Esophagus (tissue), 2 donors: ENCODE measurements at regions not wholly inside any gene's neighbourhood (a gene's known extent, or its start where the extent isn't known, plus 50 kb on each side); places are given as distances from the start of the nearest gene placed in this dataset.

Source experiments
- H3K27ac ChIP-seq, 2 donors: one replicate each; pipeline ENCODE4 v1.5.1; 2013; ENCODE audit warnings: low read depth in 2 of 2, mild to moderate bottlenecking in 2 of 2, inconsistent platforms in 1 of 2, low read length in 1 of 2, moderate library complexity in 1 of 2
- H3K27me3 ChIP-seq, 2 donors: one replicate each; pipeline ENCODE4 v1.6.1; 2013; ENCODE audit warnings: low read length in 2 of 2, control low read depth in 1 of 2, mild to moderate bottlenecking in 1 of 2; ENCODE audit not compliant: insufficient read depth in 2 of 2, control insufficient read depth in 1 of 2
- H3K36me3 ChIP-seq, 2 donors: one replicate each; pipeline ENCODE4 v1.6.1; 2013; ENCODE audit warnings: low read length in 1 of 2; ENCODE audit not compliant: control insufficient read depth in 2 of 2, insufficient read depth in 2 of 2
- H3K4me1 ChIP-seq, 2 donors: one replicate each; pipeline ENCODE4 v1.6.1; 2013; ENCODE audit warnings: low read length in 1 of 2; ENCODE audit not compliant: control insufficient read depth in 2 of 2, insufficient read depth in 2 of 2
- H3K4me3 ChIP-seq, 2 donors: one replicate each; pipeline ENCODE4 v1.5.1; 2013; ENCODE audit warnings: low read length in 2 of 2, mild to moderate bottlenecking in 2 of 2, low read depth in 1 of 2, moderate library complexity in 1 of 2
- H3K9me3 ChIP-seq, 2 donors: one replicate each; pipeline ENCODE4 v1.6.1; 2013; ENCODE audit warnings: mild to moderate bottlenecking in 2 of 2, low read depth in 1 of 2, low read length in 1 of 2, moderate library complexity in 1 of 2; ENCODE audit not compliant: control insufficient read depth in 2 of 2, insufficient read depth in 1 of 2
- WGBS, 2 donors: extraction: QIAGEN DNeasy Blood & Tissue Kit; methylation state at CpG; one replicate each; pipeline ENCODE4 v1.1.7; 2013; 5-methylcytosine and 5-hydroxymethylcytosine counted together
- donor health status: healthy with polysubstance abuse.
- donor health status: Bipolar disorder and iron deficiency.

GRCh38 chr1:235013512-235013911 lies 115.1 kb downstream of the TOMM20 start:
- WGBS, 2 donors, result 89 to 97% methylated on average over 3 of the region's 3 CpGs
- peaks cover 0 to 4% of the 10 kb centered on the region in 2 donors for H3K9me3 ChIP-seq
- H3K36me3 ChIP-seq, result no peaks in the 10 kb centered on the region
- no peaks in the 10 kb centered on the region for H3K27me3 ChIP-seq
- peaks cover 0 to 2% of the 10 kb centered on the region in 2 donors for H3K4me1 ChIP-seq
- no peak overlapping the region for H3K4me3 ChIP-seq
- no peak overlapping the region for H3K27ac ChIP-seq

- Histone ChIP-seq H3K27me3 (no peaks in the 10 kb centered on the region), H3K4me1 (peaks cover 0 to 2% of the 10 kb centered on the region in 2 donors), H3K27ac (peak overlapping the region; percentile 1 to 67), H3K4me3 (no peak overlapping the region), H3K36me3 (no peaks in the 10 kb centered on the region), H3K9me3 (no peaks in the 10 kb centered on the region)
- 75 to 82% methylated on average over 10 of the region's 10 CpGs for WGBS, 2 donors
Measured at GRCh38 chr1:235012436-235013210, 116.0 kb downstream of the TOMM20 start.

- no peaks in the 10 kb centered on the region for H3K36me3 ChIP-seq
- H3K9me3 ChIP-seq, result no peaks in the 10 kb centered on the region
- H3K4me1 ChIP-seq, result peaks cover 0 to 2% of the 10 kb centered on the region in 2 donors
- peak overlapping the region; percentile 23 to 67 for H3K27ac ChIP-seq
- 62 to 64% methylated on average over 22 of the region's 22 CpGs for WGBS, 2 donors
- no peaks in the 10 kb centered on the region for H3K27me3 ChIP-seq
- no peak overlapping the region for H3K4me3 ChIP-seq
Measured at GRCh38 chr1:235011599-235012435, 116.8 kb downstream of the TOMM20 start.

GRCh38 chr1:235011064-235011598 lies 117.5 kb downstream of the TOMM20 start:
- Histone ChIP-seq H3K36me3 (no peaks in the 10 kb centered on the region), H3K27me3 (no peaks in the 10 kb centered on the region), H3K9me3 (no peaks in the 10 kb centered on the region), H3K4me1 (peaks cover 0 to 2% of the 10 kb centered on the region in 2 donors), H3K4me3 (no peak overlapping the region), H3K27ac (peak overlapping the region in 1 of 2 donors; percentile 23)
- WGBS, 2 donors, result 66 to 79% methylated on average over 7 of the region's 7 CpGs

- Histone ChIP-seq H3K4me1 (peaks cover 0 to 2% of the 10 kb centered on the region in 2 donors), H3K27ac (no peak overlapping the region), H3K4me3 (no peak overlapping the region), H3K27me3 (no peaks in the 10 kb centered on the region), H3K9me3 (no peaks in the 10 kb centered on the region), H3K36me3 (no peaks in the 10 kb centered on the region)
- 96 to 97% methylated on average over 13 of the region's 13 CpGs for WGBS, 2 donors
Measured at GRCh38 chr1:235009561-235010306, 118.9 kb downstream of the TOMM20 start.

- no peak overlapping the region for H3K27ac ChIP-seq
- no peaks in the 10 kb centered on the region for H3K9me3 ChIP-seq
- peaks cover 0 to 2% of the 10 kb centered on the region in 2 donors for H3K4me1 ChIP-seq
- no peaks in the 10 kb centered on the region for H3K27me3 ChIP-seq
- no peak overlapping the region for H3K4me3 ChIP-seq
- H3K36me3 ChIP-seq, result no peaks in the 10 kb centered on the region
- WGBS, 2 donors, result 89 to 90% methylated on average over 7 of the region's 7 CpGs
Measured at GRCh38 chr1:235009074-235009473, 119.6 kb downstream of the TOMM20 start.

- Histone ChIP-seq H3K36me3 (no peaks in the 10 kb centered on the region), H3K4me3 (no peak overlapping the region), H3K27me3 (no peaks in the 10 kb centered on the region), H3K4me1 (peaks cover 0 to 2% of the 10 kb centered on the region in 2 donors), H3K27ac (no peak overlapping the region), H3K9me3 (no peaks in the 10 kb centered on the region)
Measured at GRCh38 chr1:235008239-235008638, 120.4 kb downstream of the TOMM20 start.

GRCh38 chr1:235006816-235007215 lies 121.8 kb downstream of the TOMM20 start:
- Histone ChIP-seq H3K27ac (peak overlapping the region in 1 of 2 donors; percentile 34), H3K27me3 (no peaks in the 10 kb centered on the region), H3K4me3 (no peak overlapping the region), H3K4me1 (no peaks in the 10 kb centered on the region), H3K36me3 (no peaks in the 10 kb centered on the region), H3K9me3 (no peaks in the 10 kb centered on the region)
- WGBS, 2 donors, result 43 to 58% methylated on average over 5 of the region's 5 CpGs

- Histone ChIP-seq H3K9me3 (no peaks in the 10 kb centered on the region), H3K36me3 (no peaks in the 10 kb centered on the region), H3K4me1 (no peaks in the 10 kb centered on the region), H3K4me3 (no peak overlapping the region), H3K27ac (no peak overlapping the region), H3K27me3 (no peaks in the 10 kb centered on the region)
- 84 to 92% methylated on average over 1 of the region's 1 CpG for WGBS, 2 donors
Measured at GRCh38 chr1:235006132-235006721, 122.4 kb downstream of the TOMM20 start.
